Neural cell (in vitro differentiated cells): ENCODE measurements at regions not wholly inside any gene's neighbourhood (a gene's known extent, or its start where the extent isn't known, plus 50 kb on each side); places are given as distances from the start of the nearest gene placed in this dataset.

Source experiments
- H2AFZ ChIP-seq: fragments of 200-600, 300-800 bp; sonication (generic), shearing (Covaris generic); 2 replicates; pipeline ENCODE4 v1.6.0; 2014; ENCODE audit warnings: low read depth, mild to moderate bottlenecking, antibody characterized with exemption, low read length, moderate library complexity
- H3F3A ChIP-seq: fragments of 200-600 bp; shearing (Covaris generic); 2 replicates; pipeline ENCODE4 v1.6.1; 2016; ENCODE audit warnings: mild to moderate bottlenecking, moderate library complexity, mixed read lengths, antibody characterized with exemption, low read length; ENCODE audit not compliant: insufficient read depth, poor library complexity, severe bottlenecking
- H3K27ac ChIP-seq: fragments of 200-600, 300-800 bp; sonication (generic), shearing (Covaris generic); 2 replicates; pipeline ENCODE4 v1.5.1; 2014; ENCODE audit warnings: mild to moderate bottlenecking, low read length, moderate library complexity
- H3K27me3 ChIP-seq: fragments of 300-800, 200-600 bp; sonication (generic), shearing (Covaris generic); 2 replicates; pipeline ENCODE4 v1.6.0; 2014; ENCODE audit warnings: mild to moderate bottlenecking, low read depth, low read length, moderate library complexity; ENCODE audit not compliant: insufficient read depth
- H3K36me3 ChIP-seq: fragments of 300-800, 200-600 bp; sonication (generic), shearing (Covaris generic); 2 replicates; pipeline ENCODE4 v1.5.1; 2014; ENCODE audit warnings: mild to moderate bottlenecking, antibody characterized with exemption, low read length, moderate library complexity; ENCODE audit not compliant: insufficient read depth
- H3K4me2 ChIP-seq: fragments of 300-800, 200-600 bp; sonication (generic), shearing (Covaris generic); 2 replicates; pipeline ENCODE4 v1.6.0; 2014; ENCODE audit warnings: mild to moderate bottlenecking, low read length
- H3K4me3 ChIP-seq: fragments of 300-800, 200-600 bp; sonication (generic), shearing (Covaris generic); 2 replicates; pipeline ENCODE4 v1.5.1; 2014; ENCODE audit warnings: mild to moderate bottlenecking, low read length, moderate library complexity
- H3K79me2 ChIP-seq: fragments of 200-600 bp; shearing (Covaris generic); replicated peaks from 2 replicates; pipeline ENCODE4 v1.6.0; 2014; ENCODE audit warnings: mild to moderate bottlenecking, low read length, moderate library complexity; ENCODE audit not compliant: insufficient read depth
- H3K9ac ChIP-seq: fragments of 300-800, 200-600 bp; sonication (generic), shearing (Covaris generic); 2 replicates; pipeline ENCODE4 v1.6.1; 2016; ENCODE audit warnings: mild to moderate bottlenecking, low read length, mixed read lengths
- H3K9me2 ChIP-seq: fragments of 200-600 bp; shearing (Covaris generic); 2 replicates; pipeline ENCODE4 v1.6.1; 2016; ENCODE audit warnings: mild to moderate bottlenecking, low read length, mixed read lengths; ENCODE audit not compliant: insufficient read depth
- H3K9me3 ChIP-seq: fragments of 200-600, 300-800 bp; sonication (generic), shearing (Covaris generic); 2 replicates; pipeline ENCODE4 v1.6.1; 2016; ENCODE audit warnings: mild to moderate bottlenecking, mixed run types, low read length, moderate library complexity, mixed read lengths
- H4K20me1 ChIP-seq: fragments of 200-600 bp; shearing (Covaris generic); 2 replicates; pipeline ENCODE4 v1.6.1; 2016; ENCODE audit warnings: mild to moderate bottlenecking, mixed run types; ENCODE audit not compliant: insufficient read depth
- EP300 ChIP-seq: fragments of 450-650 bp; conservative IDR thresholded peaks from 2 replicates; pipeline ENCODE4 v1.6.1; 2014; ENCODE audit warnings: antibody characterized with exemption, mild to moderate bottlenecking, moderate library complexity; ENCODE audit not compliant: poor library complexity, severe bottlenecking
- EZH2 ChIP-seq: fragments of 200-600, 300-800 bp; shearing (Covaris generic), sonication (generic); IDR thresholded peaks from 2 replicates; pipeline ENCODE4 v1.6.1; 2014; ENCODE audit warnings: antibody characterized with exemption, low read length, borderline replicate concordance, mild to moderate bottlenecking; ENCODE audit not compliant: insufficient read depth, poor library complexity, severe bottlenecking
- MXI1 ChIP-seq: fragments of 450-650 bp; conservative IDR thresholded peaks from 2 replicates; pipeline ENCODE4 v1.6.1; 2014; ENCODE audit warnings: antibody characterized with exemption, mild to moderate bottlenecking; ENCODE audit not compliant: poor library complexity, severe bottlenecking
- POLR2AphosphoS5 ChIP-seq: IDR thresholded peaks from 2 replicates; pipeline ENCODE4 v1.6.1; 2012
- RAD21 ChIP-seq: fragments of 450-650 bp; conservative IDR thresholded peaks from 2 replicates; pipeline ENCODE4 v1.6.1; 2014; ENCODE audit warnings: antibody characterized with exemption, mild to moderate bottlenecking, moderate library complexity
- SMC3 ChIP-seq: fragments of 450-650 bp; conservative IDR thresholded peaks from 2 replicates; pipeline ENCODE4 v1.6.1; 2014; ENCODE audit warnings: antibody characterized with exemption, mild to moderate bottlenecking, moderate library complexity; ENCODE audit not compliant: poor library complexity
- TAF1 ChIP-seq: IDR thresholded peaks from 2 replicates; pipeline ENCODE4 v1.6.1; 2012; ENCODE audit warnings: low read depth
- TF ChIP-seq, protein P1 (sequence below): IDR thresholded peaks from 2 replicates; pipeline ENCODE4 v1.6.1; 2012; ENCODE audit warnings: borderline replicate concordance
- TF ChIP-seq, protein P2 (sequence below): fragments of 450-650 bp; IDR thresholded peaks from 2 replicates; pipeline ENCODE4 v1.5.1; 2014; ENCODE audit warnings: antibody characterized with exemption, mild to moderate bottlenecking, moderate library complexity; ENCODE audit not compliant: poor library complexity, severe bottlenecking

DNA sequence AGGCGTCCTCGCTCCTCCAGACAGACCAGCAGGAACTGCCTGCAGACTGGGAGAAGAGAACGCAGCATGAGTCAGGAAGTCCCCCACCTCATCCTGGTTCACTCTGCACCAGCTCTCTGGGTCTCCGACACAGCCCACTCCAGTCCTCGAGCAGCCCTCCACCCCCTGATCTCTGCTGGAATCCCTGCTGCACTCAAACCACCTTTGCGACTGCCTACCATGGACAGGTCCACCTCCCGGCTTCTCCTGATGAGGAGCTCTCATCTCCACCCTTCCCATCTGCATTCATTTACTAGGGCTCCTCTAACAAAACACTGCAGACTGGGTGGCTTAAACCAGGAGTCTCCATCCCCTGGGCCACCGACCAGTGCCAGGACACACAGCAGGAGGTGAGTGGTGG is 202.3 kb upstream of the IGF1R start:
- Histone ChIP-seq H3K79me2 (no peaks in the 10 kb centered on the region), H3K9me3 (peaks cover 3% of the 10 kb centered on the region), H3F3A (no peaks in the 10 kb centered on the region), H3K27ac (no peak overlapping the region), H3K4me3 (no peak overlapping the region), H3K9ac (no peak overlapping the region), H3K9me2 (no peaks in the 10 kb centered on the region), H4K20me1 (no peaks in the 10 kb centered on the region), H2AFZ (no peak overlapping the region), H3K4me2 (no peak overlapping the region), H3K27me3 (no peaks in the 10 kb centered on the region), H3K36me3 (no peaks in the 10 kb centered on the region)
- TF ChIP-seq, protein P1, sequence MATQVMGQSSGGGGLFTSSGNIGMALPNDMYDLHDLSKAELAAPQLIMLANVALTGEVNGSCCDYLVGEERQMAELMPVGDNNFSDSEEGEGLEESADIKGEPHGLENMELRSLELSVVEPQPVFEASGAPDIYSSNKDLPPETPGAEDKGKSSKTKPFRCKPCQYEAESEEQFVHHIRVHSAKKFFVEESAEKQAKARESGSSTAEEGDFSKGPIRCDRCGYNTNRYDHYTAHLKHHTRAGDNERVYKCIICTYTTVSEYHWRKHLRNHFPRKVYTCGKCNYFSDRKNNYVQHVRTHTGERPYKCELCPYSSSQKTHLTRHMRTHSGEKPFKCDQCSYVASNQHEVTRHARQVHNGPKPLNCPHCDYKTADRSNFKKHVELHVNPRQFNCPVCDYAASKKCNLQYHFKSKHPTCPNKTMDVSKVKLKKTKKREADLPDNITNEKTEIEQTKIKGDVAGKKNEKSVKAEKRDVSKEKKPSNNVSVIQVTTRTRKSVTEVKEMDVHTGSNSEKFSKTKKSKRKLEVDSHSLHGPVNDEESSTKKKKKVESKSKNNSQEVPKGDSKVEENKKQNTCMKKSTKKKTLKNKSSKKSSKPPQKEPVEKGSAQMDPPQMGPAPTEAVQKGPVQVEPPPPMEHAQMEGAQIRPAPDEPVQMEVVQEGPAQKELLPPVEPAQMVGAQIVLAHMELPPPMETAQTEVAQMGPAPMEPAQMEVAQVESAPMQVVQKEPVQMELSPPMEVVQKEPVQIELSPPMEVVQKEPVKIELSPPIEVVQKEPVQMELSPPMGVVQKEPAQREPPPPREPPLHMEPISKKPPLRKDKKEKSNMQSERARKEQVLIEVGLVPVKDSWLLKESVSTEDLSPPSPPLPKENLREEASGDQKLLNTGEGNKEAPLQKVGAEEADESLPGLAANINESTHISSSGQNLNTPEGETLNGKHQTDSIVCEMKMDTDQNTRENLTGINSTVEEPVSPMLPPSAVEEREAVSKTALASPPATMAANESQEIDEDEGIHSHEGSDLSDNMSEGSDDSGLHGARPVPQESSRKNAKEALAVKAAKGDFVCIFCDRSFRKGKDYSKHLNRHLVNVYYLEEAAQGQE, result no peak
- no peak for TF ChIP-seq TAF1
- TF ChIP-seq, protein P2, sequence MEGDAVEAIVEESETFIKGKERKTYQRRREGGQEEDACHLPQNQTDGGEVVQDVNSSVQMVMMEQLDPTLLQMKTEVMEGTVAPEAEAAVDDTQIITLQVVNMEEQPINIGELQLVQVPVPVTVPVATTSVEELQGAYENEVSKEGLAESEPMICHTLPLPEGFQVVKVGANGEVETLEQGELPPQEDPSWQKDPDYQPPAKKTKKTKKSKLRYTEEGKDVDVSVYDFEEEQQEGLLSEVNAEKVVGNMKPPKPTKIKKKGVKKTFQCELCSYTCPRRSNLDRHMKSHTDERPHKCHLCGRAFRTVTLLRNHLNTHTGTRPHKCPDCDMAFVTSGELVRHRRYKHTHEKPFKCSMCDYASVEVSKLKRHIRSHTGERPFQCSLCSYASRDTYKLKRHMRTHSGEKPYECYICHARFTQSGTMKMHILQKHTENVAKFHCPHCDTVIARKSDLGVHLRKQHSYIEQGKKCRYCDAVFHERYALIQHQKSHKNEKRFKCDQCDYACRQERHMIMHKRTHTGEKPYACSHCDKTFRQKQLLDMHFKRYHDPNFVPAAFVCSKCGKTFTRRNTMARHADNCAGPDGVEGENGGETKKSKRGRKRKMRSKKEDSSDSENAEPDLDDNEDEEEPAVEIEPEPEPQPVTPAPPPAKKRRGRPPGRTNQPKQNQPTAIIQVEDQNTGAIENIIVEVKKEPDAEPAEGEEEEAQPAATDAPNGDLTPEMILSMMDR, result no peak
- no peak for TF ChIP-seq MXI1
- no peak for TF ChIP-seq EP300
- no peak for TF ChIP-seq RAD21

DNA sequence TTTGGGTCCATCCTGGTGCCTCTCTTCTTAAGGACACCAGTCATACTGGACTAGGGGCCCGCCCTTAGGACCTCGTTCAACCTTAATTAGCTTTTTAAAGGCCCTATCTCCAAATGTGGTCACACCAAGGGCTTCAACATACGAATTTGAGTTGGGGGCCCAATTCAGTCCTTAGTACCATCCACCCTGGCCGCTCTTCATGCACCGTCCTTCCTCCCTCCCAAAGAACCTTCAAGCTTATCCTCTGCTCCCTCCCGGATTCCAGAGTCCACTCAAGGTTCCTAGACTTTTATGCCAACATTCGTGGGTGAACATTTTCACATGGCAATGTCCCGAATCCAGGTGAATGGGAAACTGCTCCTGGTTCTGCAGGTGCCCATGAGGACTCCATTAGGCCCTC is 201.3 kb upstream of the IGF1R start:
- Histone ChIP-seq H3K36me3 (no peaks in the 10 kb centered on the region), H3K9ac (no peak overlapping the region), H2AFZ (no peak overlapping the region), H3F3A (no peaks in the 10 kb centered on the region), H3K27me3 (no peaks in the 10 kb centered on the region), H3K79me2 (no peaks in the 10 kb centered on the region), H3K9me2 (no peaks in the 10 kb centered on the region), H3K4me2 (no peak overlapping the region), H3K9me3 (peaks cover 3% of the 10 kb centered on the region), H3K27ac (no peak overlapping the region), H4K20me1 (no peaks in the 10 kb centered on the region), H3K4me3 (no peak overlapping the region)
- TF ChIP-seq TAF1, result no peak
- TF ChIP-seq SMC3, result no peak
- no peak for TF ChIP-seq EP300
- TF ChIP-seq, protein P2, result no peak
- no peak for TF ChIP-seq RAD21
- no peak for TF ChIP-seq POLR2AphosphoS5
- no peak for TF ChIP-seq MXI1
- TF ChIP-seq, protein P1, result no peak
- no peak for TF ChIP-seq EZH2
